ENCODE measurements at regions not wholly inside any gene's neighbourhood (a gene's known extent, or its start where the extent isn't known, plus 50 kb on each side); places are given as distances from the start of the nearest gene placed in this dataset.

DNA sequence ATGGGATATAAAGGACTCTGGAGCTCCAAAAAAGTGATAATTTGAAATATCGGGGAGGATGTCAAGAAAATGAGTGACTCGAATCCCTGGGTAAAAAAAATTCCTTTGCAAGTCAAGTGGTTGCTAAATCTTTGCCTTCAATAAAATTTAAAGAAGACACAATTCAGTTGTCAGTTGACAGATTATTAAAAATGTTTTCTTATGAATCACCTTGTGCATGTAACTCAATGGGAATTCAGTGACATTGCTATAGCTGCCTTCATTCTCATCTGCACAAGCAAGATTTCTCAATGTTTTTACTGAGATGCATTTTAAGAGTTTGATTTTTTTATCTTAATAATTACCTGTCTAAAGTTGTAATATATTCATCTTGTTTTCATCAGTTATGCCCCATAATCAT lies 264.0 kb upstream of the IL12A start:
- no peak for TF ChIP-seq CTCF (IDR thresholded peaks at IDR 0.05)
- no peak for TF ChIP-seq POLR2A (IDR thresholded peaks at IDR 0.05)
- Histone ChIP-seq H3K27ac (no peak overlapping the region), H3K4me3 (no peak overlapping the region), H3K9me3 (no peaks in the 10 kb centered on the region), H3K36me3 (no peaks in the 10 kb centered on the region), H3K27me3 (no peaks in the 10 kb centered on the region), H3K4me1 (no peaks in the 10 kb centered on the region)
- intact Hi-C loops (cut with DNase I), result no loop called here
- WGBS (ENCODE audit: insufficient coverage, low coverage, low lambda C conversion rate, missing lambda C conversion rate), result 83% methylated on average over 2 of the region's 2 CpGs
- no peak for DNase-seq
- no peak for ATAC-seq

DNA sequence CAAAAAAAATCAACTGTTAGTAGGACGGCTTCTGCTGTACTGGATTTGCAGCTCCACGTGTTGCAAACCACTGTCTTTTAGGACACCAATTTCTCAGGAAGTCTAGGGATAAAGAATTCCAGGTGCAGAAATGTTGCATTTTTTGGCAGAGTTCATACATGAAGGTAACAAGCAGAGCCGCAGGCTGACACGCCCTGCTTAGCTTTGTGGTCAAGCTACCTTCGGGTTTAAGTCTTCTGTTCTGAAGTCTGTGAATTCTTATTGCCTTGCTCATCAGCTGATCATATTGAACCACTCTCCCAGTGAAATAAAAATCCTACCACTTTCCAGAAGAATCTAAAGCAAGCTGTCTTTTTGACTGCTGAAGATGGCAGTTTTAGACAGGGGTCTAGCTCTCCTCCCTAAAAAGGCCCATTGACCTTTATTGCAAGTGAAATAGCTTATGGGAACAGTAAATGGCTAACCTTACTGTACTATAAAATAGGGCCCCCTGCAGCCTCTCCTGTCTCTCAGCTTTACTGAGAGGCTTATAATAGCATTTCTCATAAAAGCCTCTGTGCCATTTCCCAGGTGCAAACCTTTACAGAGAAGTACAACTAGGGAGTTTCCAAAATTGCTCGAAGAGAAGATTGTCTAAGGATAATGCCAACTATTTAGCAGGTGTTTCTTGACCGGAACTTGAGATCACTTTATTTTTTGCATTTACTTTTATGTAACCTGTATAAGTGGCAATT lies 262.2 kb upstream of the IL12A start:
- no peaks in the 10 kb centered on the region for H3K9me3 ChIP-seq
- DNase-seq, result no peak
- no peak overlapping the region for H3K27ac ChIP-seq
- H3K36me3 ChIP-seq, result no peaks in the 10 kb centered on the region
- 79% methylated on average over 4 of the region's 7 CpGs for WGBS (ENCODE audit: insufficient coverage, low coverage, low lambda C conversion rate, missing lambda C conversion rate)
- H3K4me3 ChIP-seq, result no peak overlapping the region
- no peaks in the 10 kb centered on the region for H3K4me1 ChIP-seq
- ATAC-seq, result no peak
- intact Hi-C loops (cut with DNase I), result no loop called here
- no peaks in the 10 kb centered on the region for H3K27me3 ChIP-seq
- no peak for TF ChIP-seq POLR2A (IDR thresholded peaks at IDR 0.05)
- no peak for TF ChIP-seq CTCF (IDR thresholded peaks at IDR 0.05)

- H3K9me3 ChIP-seq, result no peaks in the 10 kb centered on the region
- ATAC-seq (peak in 1 of 4 donors; percentile 44), DNase-seq (no peak)
- TF ChIP-seq CTCF (IDR thresholded peaks at IDR 0.05) (no peak), POLR2A (IDR thresholded peaks at IDR 0.05) (no peak)
- no peaks in the 10 kb centered on the region for H3K36me3 ChIP-seq
- no peaks in the 10 kb centered on the region for H3K4me1 ChIP-seq
- intact Hi-C loops (cut with DNase I), result no loop called here
- no peak overlapping the region for H3K27ac ChIP-seq
- H3K4me3 ChIP-seq, result no peak overlapping the region
- no peaks in the 10 kb centered on the region for H3K27me3 ChIP-seq
Observed at GRCh38 chr3:159727506-159727905, 261.1 kb upstream of the IL12A start.

- DNase-seq (no peak), ATAC-seq (peak in 1 of 4 donors; percentile 36)
- no peaks in the 10 kb centered on the region for H3K27me3 ChIP-seq
- H3K27ac ChIP-seq, result no peak overlapping the region
- no peak for TF ChIP-seq CTCF (IDR thresholded peaks at IDR 0.05)
- no peak for TF ChIP-seq POLR2A (IDR thresholded peaks at IDR 0.05)
- no peaks in the 10 kb centered on the region for H3K36me3 ChIP-seq
- H3K9me3 ChIP-seq, result no peaks in the 10 kb centered on the region
- 80% methylated on average over 6 of the region's 6 CpGs for WGBS (ENCODE audit: insufficient coverage, low coverage, low lambda C conversion rate, missing lambda C conversion rate)
- H3K4me3 ChIP-seq, result no peak overlapping the region
- intact Hi-C loops (cut with DNase I), result no loop called here
- no peaks in the 10 kb centered on the region for H3K4me1 ChIP-seq
Observed at GRCh38 chr3:159731254-159731653, 257.4 kb upstream of the IL12A start.
